ENCODE measurements at regions not wholly inside any gene's neighbourhood (a gene's known extent, or its start where the extent isn't known, plus 50 kb on each side); places are given as distances from the start of the nearest gene placed in this dataset.

DNA sequence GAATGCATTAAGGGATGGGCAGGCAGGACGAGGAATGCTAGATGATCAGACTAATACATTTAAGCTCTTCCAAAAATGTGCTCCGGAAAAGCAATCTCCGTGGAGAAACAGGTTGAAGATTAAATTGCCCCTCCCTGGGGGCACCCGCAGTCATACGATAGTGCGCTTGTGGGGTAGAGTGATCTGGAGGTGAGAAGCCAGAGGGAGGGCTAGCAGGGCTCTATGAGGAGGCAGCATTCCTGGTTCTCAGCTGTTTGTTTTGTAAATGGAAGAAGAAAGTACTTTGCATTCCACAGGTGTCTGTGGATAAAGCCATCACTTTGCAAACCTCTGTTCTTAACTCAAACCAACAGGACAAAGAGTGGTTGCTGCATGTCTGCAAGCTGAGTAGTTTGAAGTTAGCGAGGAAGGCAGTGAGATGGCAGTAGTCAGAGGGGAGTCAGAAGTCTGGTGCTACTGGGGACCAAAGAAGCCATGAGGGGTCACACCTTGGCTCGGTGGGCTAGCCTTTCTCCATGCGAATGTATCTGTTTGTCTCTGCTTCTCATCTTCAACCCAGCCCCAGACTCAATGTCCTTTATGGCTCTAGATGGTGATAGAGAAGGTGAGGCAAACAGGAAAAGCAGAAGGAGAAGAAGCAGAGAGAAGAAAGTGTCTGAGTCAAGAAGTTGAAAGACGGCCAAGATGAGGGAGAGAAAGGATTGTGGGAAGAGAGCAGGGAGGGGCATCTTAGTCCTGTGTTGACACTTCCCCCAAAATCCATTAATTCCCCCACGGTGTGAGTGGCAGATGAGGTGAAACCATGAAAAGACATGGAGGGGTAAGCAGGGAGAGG, 65.2 kb upstream of the GJA8 start:
- no peak overlapping the region for H3K4me3 ChIP-seq (ENCODE audit: low read depth, low read length)
- no peaks in the 10 kb centered on the region for H3K36me3 ChIP-seq (ENCODE audit: control insufficient read depth in 2 of 2, insufficient read depth in 1 of 2, low read length in 2 of 2)
- H3K27ac ChIP-seq (ENCODE audit: extremely low read depth, low read depth, low read length) = no peak overlapping the region
- H3K4me1 ChIP-seq (ENCODE audit: control insufficient read depth, insufficient read depth, low read length) = no peaks in the 10 kb centered on the region
- CTCF ChIA-PET = interaction anchor here (0.7 to 1.2 kb wide), 2 partner anchors 11 to 341 kb away, joined by 3 to 4 read pairs; no protein-coding TSS in a partner anchor
- TF ChIP-seq SCRT1 (tag by site-specific recombination; IDR thresholded peaks at IDR 0.05; ENCODE audit: borderline replicate concordance) = peak; percentile 60; the same call in 1 of the 2 replicates
- TF ChIP-seq, protein P1, sequence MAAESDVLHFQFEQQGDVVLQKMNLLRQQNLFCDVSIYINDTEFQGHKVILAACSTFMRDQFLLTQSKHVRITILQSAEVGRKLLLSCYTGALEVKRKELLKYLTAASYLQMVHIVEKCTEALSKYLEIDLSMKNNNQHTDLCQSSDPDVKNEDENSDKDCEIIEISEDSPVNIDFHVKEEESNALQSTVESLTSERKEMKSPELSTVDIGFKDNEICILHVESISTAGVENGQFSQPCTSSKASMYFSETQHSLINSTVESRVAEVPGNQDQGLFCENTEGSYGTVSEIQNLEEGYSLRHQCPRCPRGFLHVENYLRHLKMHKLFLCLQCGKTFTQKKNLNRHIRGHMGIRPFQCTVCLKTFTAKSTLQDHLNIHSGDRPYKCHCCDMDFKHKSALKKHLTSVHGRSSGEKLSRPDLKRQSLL (tag by site-specific recombination; IDR thresholded peaks at IDR 0.05) = peak; percentile 25; the same call in 1 of the 2 replicates
- no peak for TF ChIP-seq ZNF837 (tag by site-specific recombination; IDR thresholded peaks at IDR 0.05)
- no peak for TF ChIP-seq ZBTB26 (tag by site-specific recombination; optimal IDR thresholded peaks at IDR 0.05)
- no peak for TF ChIP-seq ZNF121 (tag by site-specific recombination; IDR thresholded peaks at IDR 0.05)
- TF ChIP-seq TCF7L2 (IDR thresholded peaks at IDR 0.05; ENCODE audit: borderline replicate concordance, low read depth, low read length) = no peak
- 0 out of 2 replicates have a peak, but pooled peaks have one; percentile 14 for TF ChIP-seq PRDM1 (tag by site-specific recombination; IDR thresholded peaks at IDR 0.05)
- no peak for TF ChIP-seq ZFP69B (tag by site-specific recombination; IDR thresholded peaks at IDR 0.05)
- peak; percentile 88 for TF ChIP-seq SCRT2 (tag by site-specific recombination; IDR thresholded peaks at IDR 0.05)
- peak; percentile 49 for TF ChIP-seq ZNF398 (tag by site-specific recombination; IDR thresholded peaks at IDR 0.05)
- POLR2A ChIA-PET = no interaction called here
- H3K9me3 ChIP-seq (ENCODE audit: control insufficient read depth, insufficient read depth, low read depth, low read length) = no peaks in the 10 kb centered on the region

- no peaks in the 10 kb centered on the region for H3K9me3 ChIP-seq (ENCODE audit: control insufficient read depth, insufficient read depth, low read depth, low read length)
- ChIA-PET POLR2A (no interaction called here), CTCF (no interaction called here)
- H3K4me3 ChIP-seq (ENCODE audit: low read depth, low read length) = no peak overlapping the region
- H3K36me3 ChIP-seq (ENCODE audit: control insufficient read depth in 2 of 2, insufficient read depth in 1 of 2, low read length in 2 of 2) = no peaks in the 10 kb centered on the region
- H3K4me1 ChIP-seq (ENCODE audit: control insufficient read depth, insufficient read depth, low read length) = no peaks in the 10 kb centered on the region
- no peak overlapping the region for H3K27ac ChIP-seq (ENCODE audit: extremely low read depth, low read depth, low read length)
- TF ChIP-seq ZNF670 (tag by site-specific recombination; IDR thresholded peaks at IDR 0.05; ENCODE audit: low read depth) = no peak
- no peak for TF ChIP-seq ZNF548 (tag by site-specific recombination; IDR thresholded peaks at IDR 0.05)
- no peak for TF ChIP-seq ZNF585B (tag by site-specific recombination; IDR thresholded peaks at IDR 0.05)
- TF ChIP-seq ZNF791 (tag by site-specific recombination; IDR thresholded peaks at IDR 0.05) = no peak
- no peak for TF ChIP-seq ZNF114 (tag by site-specific recombination; IDR thresholded peaks at IDR 0.05)
- TF ChIP-seq GLI2 (tag by site-specific recombination; IDR thresholded peaks at IDR 0.05; ENCODE audit: borderline replicate concordance, low read depth) = no peak
- TF ChIP-seq ZNF133 (tag by site-specific recombination; IDR thresholded peaks at IDR 0.05) = no peak
- TF ChIP-seq ZFP69B (tag by site-specific recombination; IDR thresholded peaks at IDR 0.05) = no peak
- no peak for TF ChIP-seq ZNF626 (tag by site-specific recombination; IDR thresholded peaks at IDR 0.05)
- TF ChIP-seq ZNF398 (tag by site-specific recombination; IDR thresholded peaks at IDR 0.05) = no peak
- no peak for TF ChIP-seq ZNF169 (tag by site-specific recombination; IDR thresholded peaks at IDR 0.05)
- TF ChIP-seq, protein P2, sequence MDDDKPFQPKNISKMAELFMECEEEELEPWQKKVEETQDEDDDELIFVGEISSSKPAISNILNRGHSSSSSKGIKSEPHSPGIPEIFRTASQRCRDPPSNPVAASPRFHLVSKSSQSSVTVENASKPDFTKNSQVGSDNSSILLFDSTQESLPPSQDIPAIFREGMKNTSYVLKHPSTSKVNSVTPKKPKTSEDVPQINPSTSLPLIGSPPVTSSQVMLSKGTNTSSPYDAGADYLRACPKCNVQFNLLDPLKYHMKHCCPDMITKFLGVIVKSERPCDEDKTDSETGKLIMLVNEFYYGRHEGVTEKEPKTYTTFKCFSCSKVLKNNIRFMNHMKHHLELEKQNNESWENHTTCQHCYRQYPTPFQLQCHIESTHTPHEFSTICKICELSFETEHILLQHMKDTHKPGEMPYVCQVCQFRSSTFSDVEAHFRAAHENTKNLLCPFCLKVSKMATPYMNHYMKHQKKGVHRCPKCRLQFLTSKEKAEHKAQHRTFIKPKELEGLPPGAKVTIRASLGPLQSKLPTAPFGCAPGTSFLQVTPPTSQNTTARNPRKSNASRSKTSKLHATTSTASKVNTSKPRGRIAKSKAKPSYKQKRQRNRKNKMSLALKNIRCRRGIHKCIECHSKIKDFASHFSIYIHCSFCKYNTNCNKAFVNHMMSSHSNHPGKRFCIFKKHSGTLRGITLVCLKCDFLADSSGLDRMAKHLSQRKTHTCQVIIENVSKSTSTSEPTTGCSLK (tag by site-specific recombination; IDR thresholded peaks at IDR 0.05) = no peak
- TF ChIP-seq ZBTB49 (tag by site-specific recombination; IDR thresholded peaks at IDR 0.05; ENCODE audit: low read depth) = no peak
- TF ChIP-seq ZNF16 (tag by site-specific recombination; IDR thresholded peaks at IDR 0.05; ENCODE audit: low read depth) = no peak
- TF ChIP-seq ZNF404 (tag by site-specific recombination; IDR thresholded peaks at IDR 0.05) = no peak
These were observed 64.7 kb upstream of the GJA8 start for GRCh38 chr1:147837964-147838292.
